PC-3 (cell line): ENCODE measurements at regions not wholly inside any gene's neighbourhood (a gene's known extent, or its start where the extent isn't known, plus 50 kb on each side); places are given as distances from the start of the nearest gene placed in this dataset.

Experiments used
- EZH2phosphoT487 ChIP-seq: fragments of 300-600 bp; sonication (generic); IDR thresholded peaks from 2 replicates; pipeline ENCODE4 v1.6.1; 2018; ENCODE audit warnings: mild to moderate bottlenecking, antibody characterized with exemption, low read length, borderline replicate concordance
- TF ChIP-seq, protein P1 (sequence below): fragments of 300-600 bp; sonication (generic); conservative IDR thresholded peaks from 2 replicates; pipeline ENCODE4 v1.5.1; 2017; ENCODE audit warnings: antibody characterized with exemption, low read depth, mild to moderate bottlenecking, low read length

DNA sequence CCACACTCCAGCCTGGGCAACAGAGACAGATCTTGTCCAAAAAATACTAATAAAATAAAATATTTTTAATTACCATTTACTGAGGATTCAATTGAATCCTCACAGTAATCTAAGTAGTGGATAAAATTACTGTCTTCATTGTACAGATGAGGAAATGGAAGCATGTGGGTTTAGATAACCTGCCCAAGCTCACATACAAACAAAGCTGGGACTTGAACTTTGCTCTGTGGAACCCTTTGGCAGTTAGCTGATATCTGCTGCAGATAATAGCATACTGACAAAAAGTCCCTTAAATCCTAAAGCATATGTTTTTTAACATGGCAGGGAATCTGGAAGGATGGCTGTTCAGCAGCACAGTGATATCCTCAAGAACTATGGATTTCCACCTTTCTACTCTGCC lies 130.9 kb upstream of the MROH9 start:
- TF ChIP-seq, protein P1, sequence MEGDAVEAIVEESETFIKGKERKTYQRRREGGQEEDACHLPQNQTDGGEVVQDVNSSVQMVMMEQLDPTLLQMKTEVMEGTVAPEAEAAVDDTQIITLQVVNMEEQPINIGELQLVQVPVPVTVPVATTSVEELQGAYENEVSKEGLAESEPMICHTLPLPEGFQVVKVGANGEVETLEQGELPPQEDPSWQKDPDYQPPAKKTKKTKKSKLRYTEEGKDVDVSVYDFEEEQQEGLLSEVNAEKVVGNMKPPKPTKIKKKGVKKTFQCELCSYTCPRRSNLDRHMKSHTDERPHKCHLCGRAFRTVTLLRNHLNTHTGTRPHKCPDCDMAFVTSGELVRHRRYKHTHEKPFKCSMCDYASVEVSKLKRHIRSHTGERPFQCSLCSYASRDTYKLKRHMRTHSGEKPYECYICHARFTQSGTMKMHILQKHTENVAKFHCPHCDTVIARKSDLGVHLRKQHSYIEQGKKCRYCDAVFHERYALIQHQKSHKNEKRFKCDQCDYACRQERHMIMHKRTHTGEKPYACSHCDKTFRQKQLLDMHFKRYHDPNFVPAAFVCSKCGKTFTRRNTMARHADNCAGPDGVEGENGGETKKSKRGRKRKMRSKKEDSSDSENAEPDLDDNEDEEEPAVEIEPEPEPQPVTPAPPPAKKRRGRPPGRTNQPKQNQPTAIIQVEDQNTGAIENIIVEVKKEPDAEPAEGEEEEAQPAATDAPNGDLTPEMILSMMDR: no peak
- no peak for TF ChIP-seq EZH2phosphoT487
